HCT116 (cell line): ENCODE measurements at regions not wholly inside any gene's neighbourhood (a gene's known extent, or its start where the extent isn't known, plus 50 kb on each side); places are given as distances from the start of the nearest gene placed in this dataset.

Source experiments
- ATAC-seq: fragments of 200-7000 bp; cut with Tn5 transposase; 2 replicates; pipeline ENCODE4 v1.9.1; 2020; ENCODE audit warnings: mild to moderate bottlenecking, moderate library complexity
- BruUV-seq: library from RNA; stranded (reverse); fragments of 400-500 nt; replicated peaks from 2 replicates; lab custom pipeline; 2021; lab: Mats Ljungman, UMichigan
- CTCF ChIA-PET: fragments of 300-600 bp; sonication (Branson Sonifier 250); formaldehyde crosslinking; loops from one replicate; lab custom pipeline; 2021; ENCODE audit warnings: antibody characterized with exemption; lab: Charles Lee
- POLR2A ChIA-PET: fragments of 300-600, 350-600 bp; sonication (Branson Sonifier 250); formaldehyde crosslinking; loops from one replicate; lab custom pipeline; 2021; ENCODE audit warnings: antibody characterized with exemption; lab: Charles Lee
- RAD21 ChIA-PET, 2 experiments: fragments of 300-600 bp; sonication (Branson Sonifier 250); formaldehyde crosslinking; loops; one replicate each; lab custom pipeline; 2023; ENCODE audit warnings: low total read pairs in 2 of 2; ENCODE audit not compliant: uncharacterized antibody in 2 of 2, unreplicated experiment in 2 of 2, low non-redundant PET in 1 of 2; lab: Charles Lee
- DNase-seq: peaks from one replicate; pipeline ENCODE4 v3.0.0-alpha.2; 2010; ENCODE audit warnings: low read depth, low spot score
- H2AFZ ChIP-seq: fragments of 200-600 bp; shearing (Covaris generic), sonication (generic); 2 replicates; pipeline ENCODE4 v1.6.1; 2017; ENCODE audit warnings: low read depth, mixed run types, mixed read lengths, antibody characterized with exemption, low read length; ENCODE audit not compliant: poor library complexity, severe bottlenecking
- H3K27ac ChIP-seq: 2 replicates; pipeline ENCODE4 v1.5.1; 2012; ENCODE audit warnings: low read depth, low read length
- H3K27me3 ChIP-seq: fragments of 200-600 bp; sonication (generic); 2 replicates; pipeline ENCODE4 v1.6.1; 2016; ENCODE audit warnings: mixed run types, low read length, mixed read lengths; ENCODE audit not compliant: insufficient read depth
- H3K36me3 ChIP-seq, 2 experiments: fragments of 200-500 bp in 1 of 2; fragments of 200-600 bp in 1 of 2; sonication (Bioruptor generic) in 1 of 2; sonication (generic) in 1 of 2; 2 replicates each; pipeline versions ENCODE4 v1.5.1 to v1.6.1; 2014 to 2016; ENCODE audit warnings: low read length in 2 of 2, inconsistent platforms in 1 of 2, mixed read lengths in 1 of 2, mixed run types in 1 of 2; ENCODE audit not compliant: insufficient read depth in 2 of 2, control insufficient read depth in 1 of 2
- H3K4me1 ChIP-seq, 2 experiments: fragments of 200-600 bp in 1 of 2; sonication (generic) in 1 of 2; 2 replicates each; pipeline versions ENCODE4 v1.5.1 to v1.6.1; 2012 to 2017; ENCODE audit warnings: low read length in 2 of 2, inconsistent platforms in 1 of 2, mild to moderate bottlenecking in 1 of 2, mixed read lengths in 1 of 2, mixed run types in 1 of 2, moderate library complexity in 1 of 2; ENCODE audit not compliant: insufficient read depth in 2 of 2, control insufficient read depth in 1 of 2
- H3K4me2 ChIP-seq: fragments of 200-600 bp; sonication (generic); 2 replicates; pipeline ENCODE4 v1.6.1; 2017; ENCODE audit warnings: mixed run types, low read length, mixed read lengths
- H3K4me3 ChIP-seq, 2 experiments: fragments of 200-600 bp in 1 of 2; sonication (generic) in 1 of 2; replicated peaks in 1 of 2; 2 replicates each; pipeline ENCODE4 v1.5.1; 2011 to 2016; ENCODE audit warnings: low read length in 2 of 2, control low read depth in 1 of 2, low read depth in 1 of 2, mild to moderate bottlenecking in 1 of 2, mixed read lengths in 1 of 2, mixed run types in 1 of 2
- H3K79me2 ChIP-seq: fragments of 200-600 bp; sonication (generic); 2 replicates; pipeline ENCODE4 v1.6.1; 2017; ENCODE audit warnings: mild to moderate bottlenecking, mixed run types, low read length, moderate library complexity, mixed read lengths; ENCODE audit not compliant: insufficient read depth
- H3K9ac ChIP-seq: fragments of 200-600 bp; sonication (generic); 2 replicates; pipeline ENCODE4 v1.6.1; 2016; ENCODE audit warnings: low read length, mixed read lengths
- H3K9me2 ChIP-seq: fragments of 200-600 bp; sonication (generic), shearing (Covaris generic); 2 replicates; pipeline ENCODE4 v1.6.1; 2017; ENCODE audit warnings: mixed run types, mild to moderate bottlenecking, moderate library complexity; ENCODE audit not compliant: insufficient read depth
- H3K9me3 ChIP-seq, 2 experiments: fragments of 200-500 bp in 1 of 2; fragments of 200-600 bp in 1 of 2; sonication (Bioruptor generic) in 1 of 2; sonication (generic) in 1 of 2; 2 replicates each; pipeline ENCODE4 v1.6.1; 2014 to 2017; ENCODE audit warnings: low read length in 2 of 2, mixed read lengths in 2 of 2, inconsistent platforms in 1 of 2, low read depth in 1 of 2, mild to moderate bottlenecking in 1 of 2, mixed run types in 1 of 2, moderate library complexity in 1 of 2; ENCODE audit not compliant: control insufficient read depth in 1 of 2, insufficient read depth in 1 of 2
- H4K20me1 ChIP-seq: fragments of 200-600 bp; sonication (generic), shearing (Covaris generic); 2 replicates; pipeline ENCODE4 v1.6.1; 2017; ENCODE audit warnings: mixed run types, mild to moderate bottlenecking, moderate library complexity; ENCODE audit not compliant: insufficient read depth
- CBX3 ChIP-seq: IDR thresholded peaks from 2 replicates; pipeline ENCODE4 v1.6.1; 2012; ENCODE audit warnings: low read depth
- EGR1 ChIP-seq: IDR thresholded peaks from 2 replicates; pipeline ENCODE4 v1.6.1; 2012; ENCODE audit warnings: low read depth
- ELF1 ChIP-seq: IDR thresholded peaks from 2 replicates; pipeline ENCODE4 v1.6.1; 2012; ENCODE audit warnings: low read depth, borderline replicate concordance
- FOSL1 ChIP-seq: IDR thresholded peaks from 2 replicates; pipeline ENCODE4 v1.6.1; 2012; ENCODE audit warnings: low read depth
- POLR2A ChIP-seq: IDR thresholded peaks from 2 replicates; pipeline ENCODE4 v1.7.0; 2011; ENCODE audit warnings: borderline replicate concordance; ENCODE audit not compliant: insufficient read depth, insufficient read length; ENCODE audit errors: extremely low read depth
- RAD21 ChIP-seq: IDR thresholded peaks from 2 replicates; pipeline ENCODE4 v1.6.1; 2012; ENCODE audit warnings: low read depth, mild to moderate bottlenecking
- SRF ChIP-seq: IDR thresholded peaks from 2 replicates; pipeline ENCODE4 v1.6.1; 2012; ENCODE audit warnings: low read depth
- TCF7L2 ChIP-seq: IDR thresholded peaks from 2 replicates; pipeline ENCODE4 v1.7.0; 2011; ENCODE audit warnings: borderline replicate concordance, inconsistent platforms; ENCODE audit not compliant: insufficient read depth, insufficient read length; ENCODE audit errors: extremely low read depth
- YY1 ChIP-seq: IDR thresholded peaks from 2 replicates; pipeline ENCODE4 v1.6.1; 2011; ENCODE audit warnings: low read length, low read depth, moderate library complexity, mild to moderate bottlenecking; ENCODE audit not compliant: insufficient replicate concordance; ENCODE audit errors: extremely low read depth
- ZFX ChIP-seq: fragments of 450-650 bp; IDR thresholded peaks from 2 replicates; pipeline ENCODE4 v1.6.1; 2017
- ZNF274 ChIP-seq: fragments of 200-500 bp; sonication (Bioruptor generic); IDR thresholded peaks from 2 replicates; pipeline ENCODE4 v1.6.1; 2014; ENCODE audit warnings: mild to moderate bottlenecking, low read depth, low read length, inconsistent platforms
- intact Hi-C: fragments of 100-400 bp; cut with micrococcal nuclease; formaldehyde crosslinking; loops from 2 replicates; pipeline ENCODE4 v1.10.0; 2022
- TF ChIP-seq, protein P1 (sequence below): IDR thresholded peaks from 2 replicates; pipeline ENCODE4 v1.6.1; 2012
- TF ChIP-seq, protein P2 (sequence below), 3 experiments: fragments of 200-600 bp in 1 of 3; sonication (generic) in 1 of 3; IDR thresholded peaks in 2 of 3; conservative IDR thresholded peaks in 1 of 3; 2 replicates each; pipeline ENCODE4 v1.5.1; 2012 to 2017; ENCODE audit warnings: low read depth in 2 of 3, low read length in 2 of 3, antibody characterized with exemption in 1 of 3, borderline replicate concordance in 1 of 3, control low read depth in 1 of 3, mild to moderate bottlenecking in 1 of 3, mixed read lengths in 1 of 3, mixed run types in 1 of 3, moderate library complexity in 1 of 3; ENCODE audit not compliant: insufficient read depth in 1 of 3
- TF ChIP-seq, protein P3 (sequence below): IDR thresholded peaks from 2 replicates; pipeline ENCODE4 v1.6.1; 2012; ENCODE audit warnings: low read depth

DNA sequence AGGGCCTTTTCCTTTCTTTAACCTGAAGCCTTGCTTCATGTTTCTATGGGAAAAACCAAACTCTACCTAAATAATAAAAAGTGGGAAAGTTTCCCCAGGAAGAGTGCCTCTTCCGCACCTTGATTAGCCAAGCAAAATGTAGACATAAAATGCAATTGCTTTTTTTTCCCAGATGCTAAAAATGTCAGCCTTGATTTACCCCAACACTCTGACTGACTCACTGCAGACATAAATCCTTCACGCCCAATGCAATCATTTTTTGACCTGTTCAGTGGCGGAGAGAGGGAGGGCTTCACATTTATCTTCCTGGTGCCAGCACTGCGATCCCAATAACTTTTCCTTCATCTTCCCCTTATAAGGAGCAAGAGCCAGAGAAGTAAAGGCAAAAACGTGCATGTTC is 261.5 kb downstream of the SEC16B start:
- Histone ChIP-seq H3K27ac (no peak overlapping the region), H3K36me3 (no peaks in the 10 kb centered on the region), H3K9me3 (no peaks in the 10 kb centered on the region), H2AFZ (no peak overlapping the region), H3K79me2 (no peaks in the 10 kb centered on the region), H4K20me1 (no peaks in the 10 kb centered on the region), H3K9me2 (no peaks in the 10 kb centered on the region), H3K4me2 (no peak overlapping the region), H3K4me1 (no peaks in the 10 kb centered on the region), H3K9ac (no peak overlapping the region), H3K27me3 (peaks cover 46% of the 10 kb centered on the region), H3K4me3 (no peak overlapping the region)
- no peak for TF ChIP-seq RAD21
- TF ChIP-seq, protein P1, sequence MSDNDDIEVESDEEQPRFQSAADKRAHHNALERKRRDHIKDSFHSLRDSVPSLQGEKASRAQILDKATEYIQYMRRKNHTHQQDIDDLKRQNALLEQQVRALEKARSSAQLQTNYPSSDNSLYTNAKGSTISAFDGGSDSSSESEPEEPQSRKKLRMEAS: no peak
- TF ChIP-seq ELF1: no peak
- no peak for TF ChIP-seq ZNF274
- TF ChIP-seq, protein P2, sequence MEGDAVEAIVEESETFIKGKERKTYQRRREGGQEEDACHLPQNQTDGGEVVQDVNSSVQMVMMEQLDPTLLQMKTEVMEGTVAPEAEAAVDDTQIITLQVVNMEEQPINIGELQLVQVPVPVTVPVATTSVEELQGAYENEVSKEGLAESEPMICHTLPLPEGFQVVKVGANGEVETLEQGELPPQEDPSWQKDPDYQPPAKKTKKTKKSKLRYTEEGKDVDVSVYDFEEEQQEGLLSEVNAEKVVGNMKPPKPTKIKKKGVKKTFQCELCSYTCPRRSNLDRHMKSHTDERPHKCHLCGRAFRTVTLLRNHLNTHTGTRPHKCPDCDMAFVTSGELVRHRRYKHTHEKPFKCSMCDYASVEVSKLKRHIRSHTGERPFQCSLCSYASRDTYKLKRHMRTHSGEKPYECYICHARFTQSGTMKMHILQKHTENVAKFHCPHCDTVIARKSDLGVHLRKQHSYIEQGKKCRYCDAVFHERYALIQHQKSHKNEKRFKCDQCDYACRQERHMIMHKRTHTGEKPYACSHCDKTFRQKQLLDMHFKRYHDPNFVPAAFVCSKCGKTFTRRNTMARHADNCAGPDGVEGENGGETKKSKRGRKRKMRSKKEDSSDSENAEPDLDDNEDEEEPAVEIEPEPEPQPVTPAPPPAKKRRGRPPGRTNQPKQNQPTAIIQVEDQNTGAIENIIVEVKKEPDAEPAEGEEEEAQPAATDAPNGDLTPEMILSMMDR (IDR thresholded peaks at IDR 0.05 in 2 of 3, conservative IDR thresholded peaks at IDR 0.05 in 1 of 3; ENCODE audit: borderline replicate concordance in 1 of 3, insufficient read depth in 1 of 3, low read depth in 2 of 3, low read length in 2 of 3): no peak
- no peak for TF ChIP-seq SRF
- no peak for TF ChIP-seq POLR2A
- no peak for TF ChIP-seq CBX3
- no peak for TF ChIP-seq ZFX
- TF ChIP-seq YY1: no peak
- DNase-seq (no peak), ATAC-seq (no peak)
- POLR2A ChIA-PET: no interaction called here
- CTCF ChIA-PET: no interaction called here
- BruUV-seq: no TSS peak
- intact Hi-C loops: no loop called here
- RAD21 ChIA-PET: no interaction called here

DNA sequence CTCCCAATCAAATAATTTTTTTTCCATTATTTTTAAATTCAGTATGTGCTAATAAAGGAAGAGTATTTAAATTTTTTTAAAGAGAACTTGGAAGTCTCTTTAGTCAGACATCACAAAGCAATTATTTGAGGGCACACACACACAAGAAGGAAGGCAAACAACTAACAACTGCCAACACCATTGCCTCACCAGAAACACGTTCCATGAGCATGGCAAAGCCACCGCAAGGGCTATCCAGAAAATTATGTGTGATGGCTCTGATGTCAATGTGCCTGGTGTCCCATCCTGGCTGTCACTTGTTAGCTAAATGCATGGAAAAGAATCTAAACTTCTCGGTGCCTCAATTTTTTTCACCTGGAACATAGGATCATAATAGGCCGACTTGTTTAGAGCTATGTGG is 262.9 kb downstream of the SEC16B start:
- Histone ChIP-seq H2AFZ (no peak overlapping the region), H3K9me3 (no peaks in the 10 kb centered on the region), H3K79me2 (no peaks in the 10 kb centered on the region), H3K4me2 (no peak overlapping the region), H3K36me3 (no peaks in the 10 kb centered on the region), H3K9me2 (no peaks in the 10 kb centered on the region), H3K4me1 (no peaks in the 10 kb centered on the region), H3K27ac (no peak overlapping the region), H3K9ac (no peak overlapping the region), H3K4me3 (no peak overlapping the region), H4K20me1 (no peaks in the 10 kb centered on the region), H3K27me3 (peaks cover 60% of the 10 kb centered on the region)
- ChIA-PET CTCF (no interaction called here), RAD21 (no interaction called here), POLR2A (no interaction called here)
- ATAC-seq: no peak
- intact Hi-C loops: no loop called here
- no TSS peak for BruUV-seq
- DNase-seq: no peak
- TF ChIP-seq RAD21 (no peak), ELF1 (no peak), ZFX (no peak), EGR1 (no peak), TCF7L2 (no peak), POLR2A (no peak), SRF (no peak), FOSL1 (no peak)
- TF ChIP-seq, protein P1: no peak
- TF ChIP-seq, protein P3, sequence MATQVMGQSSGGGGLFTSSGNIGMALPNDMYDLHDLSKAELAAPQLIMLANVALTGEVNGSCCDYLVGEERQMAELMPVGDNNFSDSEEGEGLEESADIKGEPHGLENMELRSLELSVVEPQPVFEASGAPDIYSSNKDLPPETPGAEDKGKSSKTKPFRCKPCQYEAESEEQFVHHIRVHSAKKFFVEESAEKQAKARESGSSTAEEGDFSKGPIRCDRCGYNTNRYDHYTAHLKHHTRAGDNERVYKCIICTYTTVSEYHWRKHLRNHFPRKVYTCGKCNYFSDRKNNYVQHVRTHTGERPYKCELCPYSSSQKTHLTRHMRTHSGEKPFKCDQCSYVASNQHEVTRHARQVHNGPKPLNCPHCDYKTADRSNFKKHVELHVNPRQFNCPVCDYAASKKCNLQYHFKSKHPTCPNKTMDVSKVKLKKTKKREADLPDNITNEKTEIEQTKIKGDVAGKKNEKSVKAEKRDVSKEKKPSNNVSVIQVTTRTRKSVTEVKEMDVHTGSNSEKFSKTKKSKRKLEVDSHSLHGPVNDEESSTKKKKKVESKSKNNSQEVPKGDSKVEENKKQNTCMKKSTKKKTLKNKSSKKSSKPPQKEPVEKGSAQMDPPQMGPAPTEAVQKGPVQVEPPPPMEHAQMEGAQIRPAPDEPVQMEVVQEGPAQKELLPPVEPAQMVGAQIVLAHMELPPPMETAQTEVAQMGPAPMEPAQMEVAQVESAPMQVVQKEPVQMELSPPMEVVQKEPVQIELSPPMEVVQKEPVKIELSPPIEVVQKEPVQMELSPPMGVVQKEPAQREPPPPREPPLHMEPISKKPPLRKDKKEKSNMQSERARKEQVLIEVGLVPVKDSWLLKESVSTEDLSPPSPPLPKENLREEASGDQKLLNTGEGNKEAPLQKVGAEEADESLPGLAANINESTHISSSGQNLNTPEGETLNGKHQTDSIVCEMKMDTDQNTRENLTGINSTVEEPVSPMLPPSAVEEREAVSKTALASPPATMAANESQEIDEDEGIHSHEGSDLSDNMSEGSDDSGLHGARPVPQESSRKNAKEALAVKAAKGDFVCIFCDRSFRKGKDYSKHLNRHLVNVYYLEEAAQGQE: no peak
